GM12878 (cell line): ENCODE measurements at regions not wholly inside any gene's neighbourhood (a gene's known extent, or its start where the extent isn't known, plus 50 kb on each side); places are given as distances from the start of the nearest gene placed in this dataset.

Experiments used
- ATF7 ChIP-seq: fragments of 450-650 bp; IDR thresholded peaks from 2 replicates; pipeline ENCODE4 v1.6.1; 2016; ENCODE audit warnings: low read depth, mild to moderate bottlenecking
- CEBPB ChIP-seq, 2 experiments: fragments of 150-350 bp in 1 of 2; IDR thresholded peaks; 2 replicates each; pipeline ENCODE4 v1.6.1; 2012 to 2014; ENCODE audit warnings: low read depth in 2 of 2, low read length in 2 of 2, borderline replicate concordance in 1 of 2, inconsistent platforms in 1 of 2
- CEBPZ ChIP-seq: fragments of 150-350 bp; IDR thresholded peaks from 2 replicates; pipeline ENCODE4 v1.6.1; 2016; ENCODE audit warnings: low read depth, low read length
- CHD1 ChIP-seq: IDR thresholded peaks from 2 replicates; pipeline ENCODE4 v1.6.1; 2012; ENCODE audit warnings: low read depth, low read length, improper control_type of control experiment
- DPF2 ChIP-seq: fragments of 450-650 bp; IDR thresholded peaks from 2 replicates; pipeline ENCODE4 v1.6.1; 2017; ENCODE audit warnings: mild to moderate bottlenecking
- E2F8 ChIP-seq: fragments of 450-650 bp; IDR thresholded peaks from 2 replicates; pipeline ENCODE4 v1.6.1; 2018; ENCODE audit warnings: mild to moderate bottlenecking, low read depth, moderate library complexity; ENCODE audit not compliant: partially characterized antibody
- GABPA ChIP-seq: IDR thresholded peaks from 2 replicates; pipeline ENCODE4 v1.6.1; 2014; ENCODE audit warnings: antibody characterized with exemption, low read depth, mild to moderate bottlenecking, inconsistent platforms
- GATAD2B ChIP-seq: fragments of 450-650 bp; conservative IDR thresholded peaks from 2 replicates; pipeline ENCODE4 v1.6.1; 2017; ENCODE audit warnings: low read depth, mild to moderate bottlenecking, moderate library complexity
- IKZF2 ChIP-seq, 2 experiments: fragments of 450-650 bp; IDR thresholded peaks; 2 replicates each; pipeline ENCODE4 v1.6.1; 2017; ENCODE audit warnings: mild to moderate bottlenecking in 2 of 2, moderate library complexity in 2 of 2
- NFYA ChIP-seq: IDR thresholded peaks from 2 replicates; pipeline ENCODE4 v1.6.1; 2011; ENCODE audit warnings: low read depth, mild to moderate bottlenecking, low read length, improper control_type of control experiment, borderline replicate concordance
- POLR2AphosphoS5 ChIP-seq: IDR thresholded peaks from 2 replicates; pipeline ENCODE4 v1.6.1; 2011; ENCODE audit warnings: mild to moderate bottlenecking, low read length, inconsistent platforms
- RB1 ChIP-seq: fragments of 450-650 bp; formaldehyde crosslinking; IDR thresholded peaks from 2 replicates; pipeline ENCODE4 v1.6.1; 2017; ENCODE audit warnings: mild to moderate bottlenecking, borderline replicate concordance
- RELA ChIP-seq: fragments of 450-650 bp; IDR thresholded peaks from 2 replicates; pipeline ENCODE4 v1.8.0; 2014; ENCODE audit warnings: borderline replicate concordance; ENCODE audit not compliant: partially characterized antibody
- SIN3A ChIP-seq: IDR thresholded peaks from 2 replicates; pipeline ENCODE4 v1.6.1; 2012; ENCODE audit warnings: low read depth, low read length, improper control_type of control experiment
- SIX5 ChIP-seq: IDR thresholded peaks from 2 replicates; pipeline ENCODE4 v1.6.1; 2011; ENCODE audit warnings: mild to moderate bottlenecking, low read depth, low read length, moderate library complexity; ENCODE audit not compliant: severe bottlenecking
- SP1 ChIP-seq: IDR thresholded peaks from one replicate; pipeline ENCODE4 v1.6.1; 2011; ENCODE audit warnings: low read depth, low read length
- SPI1 ChIP-seq: IDR thresholded peaks from 2 replicates; pipeline ENCODE4 v1.6.1; 2011; ENCODE audit warnings: low read depth, mild to moderate bottlenecking, low read length, moderate library complexity, borderline replicate concordance; ENCODE audit not compliant: insufficient read depth
- STAT3 ChIP-seq: IDR thresholded peaks from 2 replicates; pipeline ENCODE4 v1.6.1; 2011; ENCODE audit warnings: low read depth, low read length, improper control_type of control experiment
- TCF12 ChIP-seq: IDR thresholded peaks from 2 replicates; pipeline ENCODE4 v1.6.1; 2011; ENCODE audit warnings: low read depth, mild to moderate bottlenecking, low read length
- YY1 ChIP-seq: IDR thresholded peaks from 2 replicates; pipeline ENCODE4 v1.6.1; 2011; ENCODE audit warnings: low read depth, mild to moderate bottlenecking, low read length
- ZBTB33 ChIP-seq: fragments of 450-650 bp; IDR thresholded peaks from 2 replicates; pipeline ENCODE4 v1.6.1; 2017; ENCODE audit warnings: mild to moderate bottlenecking
- ZNF24 ChIP-seq: fragments of 450-650 bp; IDR thresholded peaks from 2 replicates; pipeline ENCODE4 v1.6.1; 2017; ENCODE audit warnings: antibody characterized with exemption, mild to moderate bottlenecking
- ZNF274 ChIP-seq: IDR thresholded peaks from one replicate; pipeline ENCODE4 v1.8.0; 2011; ENCODE audit not compliant: insufficient read length, insufficient read depth
- ZNF384 ChIP-seq: IDR thresholded peaks from 2 replicates; pipeline ENCODE4 v1.6.1; 2012; ENCODE audit warnings: low read depth, mild to moderate bottlenecking, low read length, improper control_type of control experiment, borderline replicate concordance
- ZNF622 ChIP-seq: fragments of 450-650 bp; IDR thresholded peaks from 2 replicates; pipeline ENCODE4 v1.6.1; 2017; ENCODE audit warnings: mild to moderate bottlenecking, inconsistent platforms
- ZSCAN29 ChIP-seq: fragments of 450-650 bp; IDR thresholded peaks from 2 replicates; pipeline ENCODE4 v1.6.1; 2017; ENCODE audit warnings: mild to moderate bottlenecking, moderate library complexity

GRCh38 chr13:39196965-39197646 is 158.8 kb downstream of the NHLRC3 start (continued):
- TF ChIP-seq E2F8 (no peak), SIN3A (no peak), TCF12 (no peak), STAT3 (no peak), GABPA (peak; percentile 42; the same call in 1 of the 2 replicates), ATF7 (peak; percentile 87), SIX5 (no peak), IKZF2 (IDR thresholded peaks at IDR 0.05) (no peak), ZSCAN29 (no peak), ZNF384 (no peak), ZBTB33 (no peak), POLR2AphosphoS5 (no peak), YY1 (no peak), CEBPZ (no peak), ZNF622 (no peak), RB1 (no peak), ZNF274 (no peak), CHD1 (no peak), RELA (no peak), NFYA (no peak), SPI1 (no peak), DPF2 (no peak), ZNF24 (no peak), CEBPB (IDR thresholded peaks at IDR 0.05; ENCODE audit: borderline replicate concordance in 1 of 2, low read depth in 2 of 2, low read length in 2 of 2) (no peak), SP1 (no peak), GATAD2B (no peak)
